ENCODE measurements at regions not wholly inside any gene's neighbourhood (a gene's known extent, or its start where the extent isn't known, plus 50 kb on each side); places are given as distances from the start of the nearest gene placed in this dataset.

- TF ChIP-seq BCL6 (CRISPR knock-in tag; IDR thresholded peaks at IDR 0.05) (peak; percentile 82), RBM14 (IDR thresholded peaks at IDR 0.05; ENCODE audit: borderline replicate concordance, insufficient read depth, low read depth, low read length) (no peak), ARID1B (IDR thresholded peaks at IDR 0.05) (no peak; the same call in 1 of the 2 replicates), KAT7 (CRISPR knock-in tag; IDR thresholded peaks at IDR 0.05; ENCODE audit: borderline replicate concordance) (no peak), ARHGAP35 (IDR thresholded peaks at IDR 0.05; ENCODE audit: partially characterized antibody) (no peak), BACH1 (tag; IDR thresholded peaks at IDR 0.05) (peak; percentile 93), ZNF551 (CRISPR knock-in tag; IDR thresholded peaks at IDR 0.05) (no peak), NFE2 (IDR thresholded peaks at IDR 0.05; ENCODE audit: low read depth) (no peak), TCFL5 (CRISPR knock-in tag; conservative IDR thresholded peaks at IDR 0.05) (peak; percentile 83), ZNF444 (CRISPR knock-in tag; IDR thresholded peaks at IDR 0.05) (no peak), MECOM (CRISPR knock-in tag; IDR thresholded peaks at IDR 0.05) (peak; percentile 84; the same call in 1 of the 2 replicates), KLF1 (tag; IDR thresholded peaks at IDR 0.05) (no peak), ZNF232 (CRISPR knock-in tag; IDR thresholded peaks at IDR 0.05) (no peak), ZNF518B (CRISPR knock-in tag; IDR thresholded peaks at IDR 0.05) (0 out of 2 replicates have a peak, but pooled peaks have one; percentile 19), ZNF780A (CRISPR knock-in tag; IDR thresholded peaks at IDR 0.05) (peak; percentile 47; the same call in 1 of the 2 replicates), PTTG1 (tag; IDR thresholded peaks at IDR 0.05; ENCODE audit: low read depth) (peak; percentile 89), SUPT5H (IDR thresholded peaks at IDR 0.05) (no peak), BDP1 (IDR thresholded peaks at IDR 0.05; ENCODE audit: insufficient read depth, insufficient read length) (no peak), MCM5 (IDR thresholded peaks at IDR 0.05; ENCODE audit: low read depth) (no peak), TSHZ1 (CRISPR knock-in tag; IDR thresholded peaks at IDR 0.05) (peak; percentile 90), PRMT5 (CRISPR knock-in tag; IDR thresholded peaks at IDR 0.05) (no peak)
- TF ChIP-seq, protein P1, sequence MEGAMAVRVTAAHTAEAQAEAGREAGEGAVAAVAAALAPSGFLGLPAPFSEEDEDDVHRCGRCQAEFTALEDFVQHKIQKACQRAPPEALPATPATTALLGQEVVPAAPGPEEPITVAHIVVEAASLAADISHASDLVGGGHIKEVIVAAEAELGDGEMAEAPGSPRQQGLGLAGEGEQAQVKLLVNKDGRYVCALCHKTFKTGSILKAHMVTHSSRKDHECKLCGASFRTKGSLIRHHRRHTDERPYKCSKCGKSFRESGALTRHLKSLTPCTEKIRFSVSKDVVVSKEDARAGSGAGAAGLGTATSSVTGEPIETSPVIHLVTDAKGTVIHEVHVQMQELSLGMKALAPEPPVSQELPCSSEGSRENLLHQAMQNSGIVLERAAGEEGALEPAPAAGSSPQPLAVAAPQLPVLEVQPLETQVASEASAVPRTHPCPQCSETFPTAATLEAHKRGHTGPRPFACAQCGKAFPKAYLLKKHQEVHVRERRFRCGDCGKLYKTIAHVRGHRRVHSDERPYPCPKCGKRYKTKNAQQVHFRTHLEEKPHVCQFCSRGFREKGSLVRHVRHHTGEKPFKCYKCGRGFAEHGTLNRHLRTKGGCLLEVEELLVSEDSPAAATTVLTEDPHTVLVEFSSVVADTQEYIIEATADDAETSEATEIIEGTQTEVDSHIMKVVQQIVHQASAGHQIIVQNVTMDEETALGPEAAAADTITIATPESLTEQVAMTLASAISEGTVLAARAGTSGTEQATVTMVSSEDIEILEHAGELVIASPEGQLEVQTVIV (CRISPR knock-in tag; IDR thresholded peaks at IDR 0.05; ENCODE audit: borderline replicate concordance): no peak
Measured at GRCh38 chr2:198214114-198214596, 409.8 kb downstream of the PLCL1 start (continued).
